Mesenchymal stem cell (in vitro differentiated cells and primary cell): ENCODE measurements at regions not wholly inside any gene's neighbourhood (a gene's known extent, or its start where the extent isn't known, plus 50 kb on each side); places are given as distances from the start of the nearest gene placed in this dataset.

Experiments used
- DNase-seq: peaks from one replicate; pipeline ENCODE4 v3.0.0-alpha.2; 2013
- H2AFZ ChIP-seq: one replicate; pipeline ENCODE4 v1.6.1; 2013; ENCODE audit warnings: low read depth, mild to moderate bottlenecking, control low read depth, inconsistent platforms, low read length, moderate library complexity
- H2AK5ac ChIP-seq: 2 replicates; pipeline ENCODE4 v1.6.1; 2013; ENCODE audit warnings: low read length, moderate library complexity, mild to moderate bottlenecking, inconsistent platforms; ENCODE audit not compliant: severe bottlenecking
- H2BK120ac ChIP-seq: one replicate; pipeline ENCODE4 v1.6.1; 2013; ENCODE audit warnings: low read depth, mild to moderate bottlenecking, inconsistent platforms, low read length, moderate library complexity
- H2BK12ac ChIP-seq, 2 experiments: one replicate each; pipeline ENCODE4 v1.6.1; 2013; ENCODE audit warnings: inconsistent platforms in 2 of 2, low read length in 2 of 2, mild to moderate bottlenecking in 2 of 2, moderate library complexity in 2 of 2, control low read depth in 1 of 2
- H2BK15ac ChIP-seq: one replicate; pipeline ENCODE4 v1.6.1; 2013; ENCODE audit warnings: mild to moderate bottlenecking, low read depth, inconsistent platforms; ENCODE audit not compliant: poor library complexity, severe bottlenecking
- H2BK5ac ChIP-seq: 2 replicates; pipeline ENCODE4 v1.6.1; 2013; ENCODE audit warnings: low read depth, mild to moderate bottlenecking, low read length, control low read depth, inconsistent platforms; ENCODE audit not compliant: poor library complexity, severe bottlenecking
- H3K14ac ChIP-seq, 2 experiments: one replicate each; pipeline ENCODE4 v1.6.1; 2013; ENCODE audit warnings: inconsistent platforms in 2 of 2, low read length in 2 of 2, control low read depth in 1 of 2, mild to moderate bottlenecking in 1 of 2, moderate library complexity in 1 of 2
- H3K18ac ChIP-seq, 2 experiments: one replicate each; pipeline ENCODE4 v1.6.1; 2013; ENCODE audit warnings: inconsistent platforms in 2 of 2, low read length in 2 of 2, control low read depth in 1 of 2, low read depth in 1 of 2, mild to moderate bottlenecking in 1 of 2
- H3K23ac ChIP-seq, 2 experiments: one replicate each; pipeline ENCODE4 v1.6.1; 2013; ENCODE audit warnings: inconsistent platforms in 2 of 2, low read length in 2 of 2, mild to moderate bottlenecking in 2 of 2, moderate library complexity in 2 of 2, control low read depth in 1 of 2
- H3K27ac ChIP-seq: 2 replicates; pipeline ENCODE4 v1.5.1; 2013; ENCODE audit warnings: mild to moderate bottlenecking, moderate library complexity, low read length, control low read depth, inconsistent platforms; ENCODE audit not compliant: poor library complexity, severe bottlenecking
- H3K27me3 ChIP-seq, 2 experiments: 2 replicates each; pipeline versions ENCODE4 v1.6.1 to v1.7.0; 2013; ENCODE audit warnings: low read length in 2 of 2, mild to moderate bottlenecking in 2 of 2, moderate library complexity in 2 of 2, control low read depth in 1 of 2, inconsistent platforms in 1 of 2; ENCODE audit not compliant: control insufficient read depth in 1 of 2, insufficient read depth in 1 of 2
- H3K36me3 ChIP-seq, 2 experiments: 2 replicates each; pipeline versions ENCODE4 v1.6.1 to v1.7.0; 2013; ENCODE audit warnings: low read length in 2 of 2, control low read depth in 1 of 2, inconsistent platforms in 1 of 2, low read depth in 1 of 2, mild to moderate bottlenecking in 1 of 2; ENCODE audit not compliant: insufficient read depth in 2 of 2, control insufficient read depth in 1 of 2
- H3K4ac ChIP-seq, 2 experiments: one replicate each; pipeline ENCODE4 v1.6.1; 2013; ENCODE audit warnings: inconsistent platforms in 2 of 2, low read length in 2 of 2, mild to moderate bottlenecking in 2 of 2, moderate library complexity in 2 of 2, control low read depth in 1 of 2, low read depth in 1 of 2
- H3K4me1 ChIP-seq: 2 replicates; pipeline ENCODE4 v1.6.1; 2013; ENCODE audit warnings: low read depth, low read length, control low read depth; ENCODE audit not compliant: control insufficient read depth, insufficient read depth
- H3K4me2 ChIP-seq: 2 replicates; pipeline ENCODE4 v1.6.1; 2013; ENCODE audit warnings: low read length, mild to moderate bottlenecking, inconsistent platforms; ENCODE audit not compliant: poor library complexity, severe bottlenecking
- H3K4me3 ChIP-seq, 2 experiments: 2 replicates each; pipeline versions ENCODE4 v1.5.1 to v1.7.0; 2013; ENCODE audit warnings: low read length in 2 of 2, mild to moderate bottlenecking in 2 of 2, control low read depth in 1 of 2, low read depth in 1 of 2; ENCODE audit not compliant: insufficient read depth in 1 of 2
- H3K79me1 ChIP-seq: replicated peaks from 2 replicates; pipeline ENCODE4 v1.6.1; 2013; ENCODE audit warnings: mild to moderate bottlenecking, control low read depth, low read length, inconsistent platforms; ENCODE audit not compliant: poor library complexity, severe bottlenecking
- H3K9ac ChIP-seq: 2 replicates; pipeline ENCODE4 v1.7.0; 2013; ENCODE audit warnings: mild to moderate bottlenecking, low read length, moderate library complexity
- H3K9me3 ChIP-seq: 2 replicates; pipeline ENCODE4 v1.7.0; 2013; ENCODE audit warnings: mild to moderate bottlenecking, low read length; ENCODE audit not compliant: control insufficient read depth
- H4K8ac ChIP-seq: one replicate; pipeline ENCODE4 v1.6.1; 2013; ENCODE audit warnings: inconsistent platforms, mild to moderate bottlenecking, low read length, moderate library complexity
- H4K91ac ChIP-seq: one replicate; pipeline ENCODE4 v1.6.1; 2013; ENCODE audit warnings: mild to moderate bottlenecking, low read length, inconsistent platforms
- WGBS: methylation state at CpG from one replicate; pipeline ENCODE4 v1.1.7; 2013; ENCODE audit warnings: mixed read lengths; 5-methylcytosine and 5-hydroxymethylcytosine counted together

- H3K27me3 ChIP-seq: no peaks in the 10 kb centered on the region
- WGBS: no CpG with 5 or more reads among the region's 2 CpGs
- no peak overlapping the region for H3K14ac ChIP-seq
- no peak overlapping the region for H3K4me2 ChIP-seq
- H3K4me1 ChIP-seq: no peaks in the 10 kb centered on the region
- no peaks in the 10 kb centered on the region for H3K36me3 ChIP-seq
- no peak overlapping the region for H3K4me3 ChIP-seq
- DNase-seq: no peak
- H2BK5ac ChIP-seq: no peak overlapping the region
- H3K4ac ChIP-seq: no peak overlapping the region
- H3K9me3 ChIP-seq: no peaks in the 10 kb centered on the region
- H2BK12ac ChIP-seq: no peak overlapping the region
- H3K18ac ChIP-seq: no peak overlapping the region
- H4K91ac ChIP-seq: no peak overlapping the region
- no peak overlapping the region for H3K27ac ChIP-seq
- no peak overlapping the region for H3K23ac ChIP-seq
- no peak overlapping the region for H2AK5ac ChIP-seq
- H4K8ac ChIP-seq: no peak overlapping the region
- no peak overlapping the region for H2BK15ac ChIP-seq
- no peak overlapping the region for H2BK120ac ChIP-seq
- H3K79me1 ChIP-seq: no peaks in the 10 kb centered on the region
- no peak overlapping the region for H3K9ac ChIP-seq
- H2AFZ ChIP-seq: no peak overlapping the region
These were observed 89.2 kb upstream of the LINC00305 start for GRCh38 chr18:64238076-64238475.

- Histone ChIP-seq H2AK5ac (no peak overlapping the region), H3K4ac (no peak overlapping the region), H3K9me3 (no peaks in the 10 kb centered on the region), H2AFZ (no peak overlapping the region), H3K36me3 (no peaks in the 10 kb centered on the region), H3K18ac (no peak overlapping the region), H2BK15ac (no peak overlapping the region), H3K14ac (no peak overlapping the region), H4K91ac (no peak overlapping the region), H3K4me1 (no peaks in the 10 kb centered on the region), H3K79me1 (no peaks in the 10 kb centered on the region), H2BK12ac (no peak overlapping the region), H4K8ac (no peak overlapping the region), H3K23ac (no peak overlapping the region), H2BK120ac (no peak overlapping the region), H3K27me3 (no peaks in the 10 kb centered on the region), H3K4me2 (no peak overlapping the region), H3K4me3 (no peak overlapping the region), H3K27ac (peak overlapping the region; percentile 11), H3K9ac (no peak overlapping the region), H2BK5ac (no peak overlapping the region)
- WGBS: 69% methylated on average over 3 of the region's 3 CpGs
- no peak for DNase-seq
These were observed 85.4 kb upstream of the LINC00305 start for GRCh38 chr18:64234321-64234720.

GRCh38 chr18:64233851-64234250, 85.0 kb upstream of the LINC00305 start:
- H3K4me3 ChIP-seq: no peak overlapping the region
- H3K36me3 ChIP-seq: no peaks in the 10 kb centered on the region
- no peaks in the 10 kb centered on the region for H3K79me1 ChIP-seq
- H3K4me1 ChIP-seq: no peaks in the 10 kb centered on the region
- no peak overlapping the region for H2BK5ac ChIP-seq
- no peak overlapping the region for H4K8ac ChIP-seq
- H3K27ac ChIP-seq: peak overlapping the region; percentile 41
- H3K9me3 ChIP-seq: no peaks in the 10 kb centered on the region
- no CpG with 5 or more reads among the region's 1 CpG for WGBS
- no peak overlapping the region for H3K4me2 ChIP-seq
- no peak overlapping the region for H3K18ac ChIP-seq
- no peak overlapping the region for H2AFZ ChIP-seq
- DNase-seq: no peak
- H2BK120ac ChIP-seq: no peak overlapping the region
- H3K14ac ChIP-seq: no peak overlapping the region
- H3K9ac ChIP-seq: no peak overlapping the region
- no peak overlapping the region for H4K91ac ChIP-seq
- H3K27me3 ChIP-seq: no peaks in the 10 kb centered on the region
- H3K23ac ChIP-seq: no peak overlapping the region
- no peak overlapping the region for H2AK5ac ChIP-seq
- no peak overlapping the region for H3K4ac ChIP-seq
- no peak overlapping the region for H2BK15ac ChIP-seq
- no peak overlapping the region for H2BK12ac ChIP-seq

GRCh38 chr18:64220941-64221340, 72.1 kb upstream of the LINC00305 start:
- Histone ChIP-seq H3K23ac (no peak overlapping the region), H3K79me1 (no peaks in the 10 kb centered on the region), H2BK15ac (no peak overlapping the region), H3K4me2 (no peak overlapping the region), H3K9ac (no peak overlapping the region), H2AK5ac (no peak overlapping the region), H3K4me1 (no peaks in the 10 kb centered on the region), H3K27me3 (no peaks in the 10 kb centered on the region), H3K18ac (no peak overlapping the region), H2BK5ac (no peak overlapping the region), H3K27ac (no peak overlapping the region), H4K91ac (no peak overlapping the region), H2BK120ac (no peak overlapping the region), H3K14ac (no peak overlapping the region), H3K9me3 (peaks cover 3% of the 10 kb centered on the region), H3K36me3 (no peaks in the 10 kb centered on the region), H2BK12ac (no peak overlapping the region), H4K8ac (no peak overlapping the region), H3K4ac (no peak overlapping the region), H3K4me3 (no peak overlapping the region), H2AFZ (no peak overlapping the region)
- WGBS: 100% methylated on average over 2 of the region's 2 CpGs
- no peak for DNase-seq
